Transverse colon (tissue), 4 donors: ENCODE measurements at regions not wholly inside any gene's neighbourhood (a gene's known extent, or its start where the extent isn't known, plus 50 kb on each side); places are given as distances from the start of the nearest gene placed in this dataset.

ENCODE experiments used
- DNase-seq: peaks from one replicate; pipeline ENCODE4 v3.0.0-alpha.2; 2019
- H3K27ac ChIP-seq, 4 donors: fragments of 200-600 bp; sonication (generic); 2 replicates each; pipeline ENCODE4 v1.5.1; 2016 to 2018; ENCODE audit warnings: inconsistent platforms in 4 of 4
- H3K27me3 ChIP-seq: fragments of 200-600 bp; sonication (generic); 2 replicates; pipeline ENCODE4 v1.5.1; 2017; ENCODE audit warnings: inconsistent platforms
- H3K36me3 ChIP-seq, 4 donors: fragments of 200-600 bp; sonication (generic); 2 replicates each; pipeline ENCODE4 v1.5.1; 2017 to 2019; ENCODE audit warnings: inconsistent platforms in 4 of 4
- H3K4me1 ChIP-seq, 4 donors: fragments of 200-600 bp; sonication (generic); 2 replicates each; pipeline ENCODE4 v1.5.1; 2017 to 2020; ENCODE audit warnings: inconsistent platforms in 4 of 4
- H3K4me3 ChIP-seq, 4 donors: fragments of 200-600 bp; sonication (generic); 1 replicate in 1 of 4; 2 replicates in 3 of 4; pipeline versions ENCODE4 v1.5.1 to v1.6.1; 2017 to 2019; ENCODE audit warnings: inconsistent platforms in 4 of 4
- H3K9me3 ChIP-seq, 2 donors: fragments of 200-600 bp; sonication (generic); 2 replicates each; pipeline ENCODE4 v1.5.1; 2017 to 2019; ENCODE audit warnings: inconsistent platforms in 2 of 2
- CTCF ChIP-seq, 5 experiments: fragments of 200-600 bp in 3 of 5; fragments of 450-650 bp in 2 of 5; sonication (generic) in 3 of 5; IDR thresholded peaks; 1 replicate in 2 of 5; 2 replicates in 3 of 5; pipeline ENCODE4 v1.5.1; 2016 to 2017; ENCODE audit warnings: antibody characterized with exemption in 5 of 5, inconsistent platforms in 3 of 5, mild to moderate bottlenecking in 2 of 5, moderate library complexity in 1 of 5
- EP300 ChIP-seq: sonication (generic); formaldehyde crosslinking; IDR thresholded peaks from one replicate; pipeline ENCODE4 v1.6.1; 2017; ENCODE audit warnings: antibody characterized with exemption, low read depth
- POLR2A ChIP-seq: fragments of 450-650 bp; IDR thresholded peaks from one replicate; pipeline ENCODE4 v1.6.1; 2016; ENCODE audit warnings: antibody characterized with exemption, mild to moderate bottlenecking, moderate library complexity
- POLR2AphosphoS5 ChIP-seq, 3 donors: sonication (generic); formaldehyde crosslinking; IDR thresholded peaks; one replicate each; pipeline ENCODE4 v1.6.1; 2016; ENCODE audit warnings: antibody characterized with exemption in 3 of 3
- WGBS, 2 donors: methylation state at CpG; one replicate each; pipeline ENCODE4 v1.1.5; 2018; ENCODE audit warnings: low coverage in 1 of 2; 5-methylcytosine and 5-hydroxymethylcytosine counted together
- in situ Hi-C, 4 donors: fragments of 200-750 bp; cut with MboI; loops; one replicate each; pipeline versions ENCODE4 v1.15.0 to v1.15.1; 2017; ENCODE audit warnings: low sequenced_read_pairs in 3 of 4, low pct_ligation_motif_present in 1 of 4, low pct_unique_long_range_greater_than_20kb in 1 of 4
- intact Hi-C: fragments of 100-400 bp; cut with DNase I; formaldehyde crosslinking; loops from one replicate; pipeline ENCODE4 v1.15.1; 2023; ENCODE audit warnings: low total_unique reads

DNA sequence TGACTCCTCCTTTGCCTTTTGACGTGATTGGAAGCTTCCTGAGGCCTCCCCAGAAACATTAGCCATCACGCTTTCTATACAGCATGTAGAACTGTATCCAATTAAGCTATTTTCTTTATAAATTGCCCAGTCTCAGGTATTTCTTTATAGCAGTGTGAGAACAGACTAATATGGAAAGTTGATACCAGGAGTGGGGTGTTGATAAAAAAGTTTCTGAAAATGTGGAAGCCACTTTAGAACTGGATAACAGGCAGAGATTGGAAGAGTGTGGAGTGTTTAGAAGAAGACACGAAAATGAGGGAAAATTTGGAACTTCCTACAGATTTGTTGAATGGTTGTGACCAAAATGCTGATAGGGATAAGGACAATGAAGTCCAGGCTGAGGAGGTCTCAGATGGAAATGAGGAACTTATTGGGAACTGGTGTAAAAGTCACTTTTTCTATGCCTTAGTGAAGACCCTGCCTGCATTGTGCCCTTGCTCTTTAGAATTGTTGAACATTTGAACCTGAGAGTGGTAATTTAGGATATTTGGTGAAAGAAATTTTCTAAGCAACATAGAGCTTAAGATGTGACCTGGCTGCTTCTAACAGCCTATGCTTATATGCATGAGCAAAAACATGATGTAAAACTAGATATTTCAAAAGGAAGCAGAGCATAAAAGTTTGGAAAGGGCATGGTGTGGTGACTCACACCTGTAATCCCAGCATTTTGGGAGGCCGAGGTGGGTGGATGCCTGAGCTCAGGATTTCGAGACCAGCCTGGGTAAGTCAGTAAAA, 969.7 kb downstream of the DSC3 start:
- H3K4me1 ChIP-seq = no peaks in the 10 kb centered on the region
- in situ Hi-C loops (loop anchor here in 1 of 4 donors (25.0 kb wide), 1 partner anchor 110 kb away; no protein-coding TSS in a partner anchor), intact Hi-C loops (no loop called here)
- TF ChIP-seq POLR2AphosphoS5 (IDR thresholded peaks at IDR 0.05) = no peak
- peaks cover 4 to 17% of the 10 kb centered on the region in 2 donors for H3K9me3 ChIP-seq
- H3K27me3 ChIP-seq = no peaks in the 10 kb centered on the region
- H3K36me3 ChIP-seq = no peaks in the 10 kb centered on the region
- H3K4me3 ChIP-seq = no peak overlapping the region
- no peak for DNase-seq
- no peak overlapping the region for H3K27ac ChIP-seq
- WGBS, 2 donors = 52 to 60% methylated on average over 5 of the region's 5 CpGs

DNA sequence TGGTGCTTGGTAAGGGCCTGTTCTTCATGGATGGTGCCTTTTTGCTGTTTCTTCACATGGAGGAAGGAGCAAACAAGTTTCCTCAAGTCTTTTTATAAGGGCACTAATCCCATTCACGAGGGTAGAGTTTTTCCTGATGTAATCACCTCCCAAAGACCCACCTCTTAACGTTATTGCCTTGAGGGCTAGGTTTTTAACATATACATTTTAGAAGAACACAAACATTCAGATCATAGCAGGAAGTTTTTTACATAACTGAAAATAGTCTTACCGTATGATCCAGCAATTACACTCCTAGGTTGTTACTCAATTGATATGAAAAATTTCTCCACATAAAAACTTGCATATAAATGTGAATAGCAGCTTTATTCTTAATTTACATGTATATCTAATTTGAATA, 976.3 kb downstream of the DSC3 start:
- 39 to 42% methylated on average over 3 of the region's 3 CpGs for WGBS, 2 donors
- Histone ChIP-seq H3K9me3 (no peaks in the 10 kb centered on the region), H3K4me1 (no peaks in the 10 kb centered on the region), H3K27ac (no peak overlapping the region), H3K27me3 (no peaks in the 10 kb centered on the region), H3K36me3 (no peaks in the 10 kb centered on the region), H3K4me3 (no peak overlapping the region)
- TF ChIP-seq POLR2A (no peak), CTCF (IDR thresholded peaks at IDR 0.05) (no peak), POLR2AphosphoS5 (IDR thresholded peaks at IDR 0.05) (no peak), EP300 (no peak)
- intact Hi-C loops = no loop called here
- no peak for DNase-seq
- in situ Hi-C loops = loop anchor here in 1 of 4 donors (25.0 kb wide), 1 partner anchor 104 kb away; no protein-coding TSS in a partner anchor

DNA sequence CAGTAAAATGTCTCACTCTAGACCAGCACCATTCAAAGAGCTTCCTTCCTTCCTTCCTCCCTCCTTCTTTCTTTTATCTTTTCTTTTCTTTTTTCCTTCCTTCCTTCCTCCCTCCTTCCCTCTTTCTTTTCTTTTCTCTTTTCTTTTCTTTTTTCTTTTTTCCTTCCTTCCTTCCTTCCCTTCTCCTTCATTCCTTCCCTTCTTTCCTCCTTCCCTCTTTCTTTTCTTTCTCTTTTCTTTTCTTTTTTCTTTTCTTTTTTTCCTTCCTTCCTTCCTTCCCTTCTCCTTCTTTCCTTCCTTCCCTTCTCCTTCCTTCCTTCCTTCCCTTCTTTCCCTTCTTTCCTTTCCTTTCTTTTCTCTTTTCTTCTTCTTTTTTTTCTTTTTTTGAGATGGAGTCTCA, 985.1 kb downstream of the DSC3 start:
- H3K27ac ChIP-seq = no peak overlapping the region
- no peaks in the 10 kb centered on the region for H3K4me1 ChIP-seq
- in situ Hi-C loops = loop anchor here in 1 of 4 donors (25.0 kb wide), 1 partner anchor 95 kb away; no protein-coding TSS in a partner anchor

DNA sequence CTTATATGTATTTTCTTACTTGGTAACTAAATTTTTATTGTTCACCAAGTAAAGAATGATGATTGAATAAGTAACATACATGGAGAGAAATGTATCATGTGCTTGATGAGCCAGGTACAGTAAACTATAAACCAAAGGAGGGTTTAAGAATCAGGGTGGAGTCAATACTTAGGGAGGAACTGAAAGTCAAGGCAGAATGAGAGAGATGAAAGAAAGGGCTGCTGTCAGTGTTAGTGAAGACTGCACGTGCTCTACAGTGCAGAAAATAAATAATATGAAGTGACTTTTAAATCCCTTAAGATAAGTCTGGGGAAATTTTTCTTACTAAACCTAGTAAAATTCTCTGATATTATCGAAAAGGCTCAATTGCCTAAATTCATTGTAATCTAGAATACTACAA, 986.0 kb downstream of the DSC3 start:
- in situ Hi-C loops = loop anchor here in 1 of 4 donors (25.0 kb wide), 1 partner anchor 94 kb away; no protein-coding TSS in a partner anchor
- Histone ChIP-seq H3K9me3 (no peaks in the 10 kb centered on the region), H3K27ac (no peak overlapping the region), H3K27me3 (no peaks in the 10 kb centered on the region), H3K4me3 (no peak overlapping the region), H3K4me1 (no peaks in the 10 kb centered on the region), H3K36me3 (no peaks in the 10 kb centered on the region)
- TF ChIP-seq POLR2AphosphoS5 (IDR thresholded peaks at IDR 0.05) (no peak), POLR2A (no peak), EP300 (no peak), CTCF (IDR thresholded peaks at IDR 0.05) (no peak)
- WGBS, 2 donors = 42 to 61% methylated on average over 2 of the region's 2 CpGs
- no peak for DNase-seq
- intact Hi-C loops = no loop called here

More for the DNA sequence above, 985.1 kb downstream of the DSC3 start:
- Histone ChIP-seq H3K9me3 (no peaks in the 10 kb centered on the region), H3K4me3 (no peak overlapping the region), H3K27me3 (no peaks in the 10 kb centered on the region), H3K36me3 (no peaks in the 10 kb centered on the region)
- intact Hi-C loops = no loop called here
- no peak for TF ChIP-seq POLR2AphosphoS5 (IDR thresholded peaks at IDR 0.05)
- TF ChIP-seq CTCF (IDR thresholded peaks at IDR 0.05) = no peak
- no peak for TF ChIP-seq POLR2A
- TF ChIP-seq EP300 = no peak
- no peak for DNase-seq
